IPS-NIHi7 (cell line): ENCODE measurements at regions not wholly inside any gene's neighbourhood (a gene's known extent, or its start where the extent isn't known, plus 50 kb on each side); places are given as distances from the start of the nearest gene placed in this dataset.
"Not testable (repeated sequence)": the region's sequence is repeated elsewhere in the genome, so short reads cannot be mapped to it uniquely, and the experiment has no call there.

Source experiments
- DNase-seq: peaks from one replicate; pipeline ENCODE4 v3.0.0; 2012; ENCODE audit warnings: mixed read lengths; ENCODE audit errors: extremely low spot score

DNA sequence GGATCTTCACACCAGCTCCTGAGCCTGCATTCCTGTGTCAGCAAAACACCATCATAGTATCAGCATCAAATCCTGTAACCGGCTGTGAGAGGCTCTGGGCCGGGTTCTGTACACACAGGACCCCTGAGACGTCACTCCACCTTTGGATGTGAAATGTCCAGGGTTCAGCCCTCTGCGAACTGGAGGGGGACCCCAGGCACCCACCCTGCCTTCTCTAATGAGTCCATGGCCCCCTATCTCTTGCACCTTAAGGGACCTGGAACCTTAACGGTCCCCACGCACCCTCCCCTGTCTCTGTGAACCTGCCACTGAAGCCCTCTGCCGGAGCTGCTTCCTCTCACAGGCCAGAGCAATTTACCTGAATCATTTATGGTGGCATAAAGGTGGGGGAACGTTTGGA is 257.8 kb downstream of the NPHP4 start:
- DNase-seq = no peak

DNA sequence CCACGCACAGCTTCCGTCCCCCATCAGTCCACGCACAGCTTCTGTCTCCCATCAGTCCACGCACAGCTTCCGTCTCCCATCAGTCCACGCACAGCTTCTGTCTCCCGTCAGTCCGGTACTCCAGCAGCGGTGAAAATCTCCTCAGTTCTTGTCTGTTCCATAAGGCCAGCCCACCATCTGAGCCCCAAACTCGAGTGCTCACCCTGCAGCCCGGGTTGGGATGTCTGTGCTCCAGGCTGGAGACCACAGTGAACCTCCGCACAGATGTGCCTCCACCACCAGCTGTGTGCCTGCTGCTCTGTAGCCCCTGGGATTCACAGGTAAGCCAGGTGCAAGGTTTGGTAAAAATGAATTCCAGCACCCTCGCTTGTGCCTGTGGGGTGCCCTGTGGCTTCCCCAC is 258.6 kb downstream of the NPHP4 start:
- no peak for DNase-seq

DNA sequence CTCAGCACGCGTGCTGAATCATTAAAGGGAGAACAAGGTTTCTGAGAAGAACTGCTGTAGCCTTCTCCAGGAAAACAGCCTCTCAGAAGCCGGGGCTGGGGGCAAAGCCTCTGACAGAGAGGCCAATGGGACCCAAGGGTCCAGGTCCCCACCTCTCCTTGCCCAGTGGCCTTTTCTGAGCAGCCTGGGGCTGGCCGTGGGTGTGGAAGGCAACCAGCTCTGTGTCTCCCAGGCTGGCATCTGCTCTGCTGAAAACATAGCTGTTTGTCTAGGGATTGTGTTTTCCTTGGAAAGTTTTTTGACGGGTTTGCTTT is 261.2 kb downstream of the NPHP4 start:
- DNase-seq = no peak

DNA sequence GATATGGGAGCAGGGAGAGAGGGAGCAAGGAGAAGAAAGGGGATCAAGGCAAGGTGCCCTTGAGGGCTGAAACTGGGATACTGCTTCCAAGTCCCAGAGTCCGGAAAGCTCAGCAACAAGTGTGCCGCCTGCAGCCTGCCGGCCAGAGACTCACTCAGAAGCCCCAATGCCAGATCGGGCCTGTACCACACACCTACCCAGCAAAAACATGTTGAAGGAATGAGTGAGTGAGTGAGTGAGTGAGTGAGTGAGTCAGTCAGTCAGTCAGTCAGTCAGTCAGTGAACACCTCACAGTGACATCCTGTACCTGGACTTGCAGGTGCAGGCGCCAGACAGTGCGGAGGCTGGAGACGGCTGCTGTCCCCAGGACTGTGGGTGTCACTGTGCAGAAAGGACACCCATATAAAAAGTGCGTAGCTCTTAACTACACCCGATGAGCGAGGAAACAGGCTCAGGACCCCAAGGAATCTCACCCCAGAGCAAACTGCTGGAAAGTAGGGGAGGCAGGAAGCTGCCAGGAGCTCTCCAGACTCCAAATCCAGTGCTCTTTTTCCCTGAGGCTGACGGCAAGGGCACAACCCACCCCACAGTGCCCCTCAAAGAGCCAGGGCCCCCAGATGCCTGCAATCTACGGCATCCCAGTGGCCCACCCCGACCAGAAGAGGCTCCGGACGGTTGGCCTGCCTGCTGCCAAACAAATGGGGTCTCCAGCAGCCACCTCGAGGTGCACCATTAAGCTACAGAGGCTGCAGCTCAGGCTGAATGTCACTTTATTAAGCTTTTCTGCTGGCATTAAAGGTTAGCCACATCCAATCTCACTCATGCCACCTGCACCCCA is 261.7 kb downstream of the NPHP4 start:
- DNase-seq = no peak

DNA sequence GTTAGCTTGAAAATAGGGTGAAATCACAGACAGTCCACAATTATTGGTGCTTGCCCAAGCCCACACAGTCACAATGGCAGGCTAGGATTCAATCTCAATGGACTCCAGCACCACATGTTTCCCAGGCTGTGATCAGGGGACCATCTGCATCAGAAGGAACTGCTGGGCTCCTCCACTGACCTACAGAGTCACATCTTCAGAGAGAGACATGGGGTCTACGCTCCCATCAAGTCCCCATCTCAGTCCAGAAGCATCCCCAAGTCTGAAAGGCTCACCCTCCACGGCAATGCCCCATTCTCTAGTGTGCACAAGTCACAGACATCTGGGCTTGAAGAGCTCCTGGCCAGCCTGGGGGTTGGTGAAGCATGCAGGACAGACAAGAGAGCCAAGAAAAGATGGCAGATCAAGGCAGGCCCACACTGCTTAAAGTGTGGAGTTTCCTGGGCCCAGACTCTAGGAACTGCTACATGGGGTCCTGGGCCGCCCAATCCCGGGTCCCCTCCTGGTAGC is 262.5 kb downstream of the NPHP4 start:
- no peak for DNase-seq

DNA sequence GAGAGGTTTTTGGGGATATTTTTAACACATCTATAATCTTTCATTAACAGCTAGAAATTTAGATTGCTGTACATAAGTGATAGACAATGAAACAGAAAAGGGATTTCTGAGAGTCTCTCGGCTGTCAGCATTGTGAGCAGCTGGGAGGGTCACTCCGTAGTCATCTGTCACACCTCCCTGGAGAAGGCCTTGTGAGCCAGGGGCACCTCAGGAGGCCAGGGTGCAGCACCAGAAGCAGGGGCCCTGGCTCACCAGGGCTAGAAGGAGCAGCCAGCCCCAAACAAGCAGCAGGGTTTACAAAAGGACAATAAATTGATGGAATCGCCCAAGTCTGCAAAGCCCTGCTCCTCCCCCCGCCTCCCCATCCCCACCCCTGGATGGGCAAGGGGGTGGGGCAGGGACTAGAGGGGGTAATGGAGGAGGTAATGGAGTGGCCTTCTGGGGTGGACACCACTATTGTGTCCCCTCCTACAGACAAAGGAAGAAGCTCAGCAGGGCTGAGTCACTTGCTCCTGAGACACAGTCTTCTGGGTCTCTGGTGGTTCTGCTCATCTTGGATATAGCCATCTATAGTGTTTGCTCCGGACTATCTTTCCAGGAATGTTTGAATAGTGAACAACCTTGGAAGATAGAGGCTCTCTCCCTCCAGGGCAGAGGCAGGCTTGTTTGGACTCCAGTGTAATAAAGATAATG is 263.4 kb downstream of the NPHP4 start:
- DNase-seq = no peak

DNA sequence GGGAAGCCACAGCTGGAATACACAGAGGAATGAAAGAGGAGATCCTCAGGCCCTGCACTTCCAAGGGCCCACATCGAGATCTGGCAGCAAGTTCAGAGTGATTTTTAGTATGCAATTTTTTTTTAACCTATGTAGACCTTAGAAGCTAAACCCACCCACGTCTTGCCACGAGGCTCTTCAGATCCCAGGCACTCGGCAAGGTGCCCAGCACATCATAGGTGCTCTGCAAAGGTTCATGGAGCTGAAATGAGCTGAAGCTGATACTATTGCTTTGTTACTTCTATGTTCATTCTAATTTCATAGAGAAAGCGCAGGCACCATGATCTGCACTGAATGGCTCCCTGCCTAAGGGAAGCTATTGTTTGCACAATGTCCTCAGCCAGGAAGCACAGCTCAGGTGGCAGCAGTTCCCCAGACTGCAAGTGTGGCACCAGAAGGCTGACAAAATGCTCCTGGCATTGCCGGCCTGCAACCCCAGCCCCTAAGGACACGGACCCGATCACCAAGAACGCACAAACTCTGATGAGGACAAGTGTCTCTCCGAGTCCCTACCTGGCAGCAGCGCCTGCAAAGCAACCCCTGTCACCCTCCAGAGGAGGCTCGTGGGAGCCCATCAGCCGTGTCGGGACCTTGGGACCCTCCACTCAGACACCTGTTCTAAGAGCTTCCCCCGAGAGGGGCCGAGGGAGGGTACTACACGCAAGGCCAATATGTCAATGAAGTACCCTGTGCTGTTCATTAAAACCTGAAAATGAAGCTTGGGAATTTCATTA is 264.2 kb downstream of the NPHP4 start:
- no peak for DNase-seq

DNA sequence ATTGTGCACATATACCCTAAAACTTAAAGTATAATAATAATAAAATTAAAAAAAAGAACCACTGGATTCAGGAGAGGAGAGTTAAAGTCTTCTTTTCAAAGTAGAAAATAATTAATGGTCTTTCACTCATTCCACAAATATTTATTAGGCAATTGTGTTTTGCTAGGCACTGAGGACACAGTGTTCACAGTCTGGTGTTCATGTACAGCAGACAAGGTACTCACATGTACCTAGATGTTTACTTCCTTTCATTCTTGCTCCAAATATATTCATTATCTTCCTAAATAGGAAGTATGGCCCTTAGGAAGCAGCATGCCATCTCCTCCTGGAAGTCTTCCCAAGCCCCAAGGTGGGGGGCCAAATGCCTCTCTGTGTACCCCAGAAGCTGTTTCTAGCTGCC is 265.0 kb downstream of the NPHP4 start:
- no peak for DNase-seq

DNA sequence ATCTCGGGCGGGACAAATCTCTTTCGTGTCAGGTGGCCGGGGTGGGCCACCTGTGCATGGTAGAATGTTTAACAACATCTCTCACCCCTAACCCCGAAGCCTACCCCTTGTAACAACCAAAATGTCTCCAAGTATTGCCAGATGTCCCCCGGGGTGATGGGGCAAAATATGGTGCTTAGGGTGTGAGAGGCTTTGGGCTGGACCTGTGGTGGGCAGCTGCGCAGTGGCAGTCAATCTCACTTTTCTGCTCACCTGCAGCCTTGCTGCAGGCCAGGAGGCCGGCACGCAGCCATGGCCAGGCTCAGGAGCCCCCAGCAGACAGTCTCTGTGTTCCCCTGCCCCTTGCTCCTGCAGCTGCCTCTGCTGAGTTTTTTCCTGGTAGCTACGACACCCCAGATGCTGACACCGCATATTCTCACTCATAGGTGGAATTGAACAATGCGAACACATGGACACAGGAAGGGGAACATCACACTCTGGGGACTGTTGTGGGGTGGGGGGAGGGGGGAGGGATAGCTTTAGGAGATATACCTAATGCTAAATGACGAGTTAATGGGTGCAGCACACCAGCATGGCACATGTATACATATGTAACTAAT is 265.5 kb downstream of the NPHP4 start:
- not testable (repeated sequence) for DNase-seq

DNA sequence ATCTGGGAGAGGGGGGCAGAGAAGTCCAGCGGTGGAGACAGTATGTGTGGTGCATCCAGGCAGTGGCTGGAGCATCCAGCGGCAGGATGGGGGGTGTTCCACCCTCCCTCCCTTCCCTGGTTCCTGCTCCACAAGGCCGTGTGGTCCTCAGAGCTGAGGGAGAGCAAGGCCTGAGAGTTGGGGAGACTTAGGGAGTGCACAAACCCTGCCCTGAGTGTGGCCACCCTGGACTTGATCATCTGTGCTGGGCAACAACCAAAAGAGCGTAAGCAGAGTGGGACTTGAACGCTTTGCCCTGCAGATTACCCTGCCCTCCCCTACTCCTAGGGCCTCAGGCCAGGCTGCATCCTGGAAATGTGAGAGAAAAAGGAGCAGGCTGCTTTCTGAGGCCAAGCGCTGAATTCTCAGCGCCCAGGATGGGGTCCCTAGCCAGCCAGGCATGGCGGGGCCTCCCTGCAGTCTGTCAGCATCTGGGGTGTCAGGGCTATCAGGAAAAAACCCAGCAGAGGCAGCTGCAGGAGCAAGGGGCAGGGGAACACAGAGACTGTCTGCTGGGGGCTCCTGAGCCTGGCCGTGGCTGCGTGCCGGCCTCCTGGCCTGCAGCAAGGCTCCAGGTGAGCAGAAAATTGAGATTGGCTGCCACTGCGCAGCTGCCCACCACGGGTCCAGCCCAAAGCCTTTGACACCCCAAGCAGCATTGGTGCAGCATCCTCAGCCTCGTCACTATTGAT is 266.2 kb downstream of the NPHP4 start:
- no peak for DNase-seq

DNA sequence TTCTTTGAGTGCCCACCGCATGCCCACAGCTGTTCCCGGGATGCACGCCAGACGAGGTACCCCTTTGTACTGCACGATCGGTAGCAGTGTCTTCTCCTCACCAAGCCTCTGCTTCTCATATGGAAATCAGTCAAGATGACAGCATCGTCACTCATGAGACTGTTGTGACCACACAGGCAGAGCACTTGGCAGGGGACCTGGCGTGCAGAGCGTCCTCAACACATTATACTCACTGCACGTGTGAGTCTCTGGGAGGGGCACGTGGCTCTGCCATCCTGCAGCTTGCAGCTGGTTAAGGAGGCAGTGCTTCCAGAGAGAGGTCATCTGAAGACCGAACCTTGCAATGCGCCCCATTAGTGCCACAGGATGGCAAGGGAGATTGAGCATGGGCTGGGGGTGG is 266.8 kb downstream of the NPHP4 start:
- DNase-seq = no peak

DNA sequence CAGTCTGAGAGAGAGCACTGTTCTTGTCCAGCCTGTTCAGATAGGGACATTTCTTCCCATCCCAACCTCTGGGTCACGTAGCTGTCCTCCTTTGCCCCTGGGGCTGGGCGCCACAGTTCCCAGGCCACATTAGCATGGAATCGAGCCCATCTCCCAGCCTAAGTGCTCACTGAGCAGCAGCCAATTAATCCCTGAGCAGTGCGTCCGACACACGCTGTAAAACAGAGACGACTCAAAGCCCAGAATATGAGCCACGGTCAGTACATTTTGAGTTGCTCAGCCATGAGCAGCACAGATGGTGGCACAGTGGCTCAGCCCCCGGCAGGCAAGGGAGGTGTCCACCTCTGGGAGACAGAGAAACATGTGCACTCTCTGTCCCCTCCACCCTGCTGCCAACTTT is 267.4 kb downstream of the NPHP4 start:
- DNase-seq = no peak

DNA sequence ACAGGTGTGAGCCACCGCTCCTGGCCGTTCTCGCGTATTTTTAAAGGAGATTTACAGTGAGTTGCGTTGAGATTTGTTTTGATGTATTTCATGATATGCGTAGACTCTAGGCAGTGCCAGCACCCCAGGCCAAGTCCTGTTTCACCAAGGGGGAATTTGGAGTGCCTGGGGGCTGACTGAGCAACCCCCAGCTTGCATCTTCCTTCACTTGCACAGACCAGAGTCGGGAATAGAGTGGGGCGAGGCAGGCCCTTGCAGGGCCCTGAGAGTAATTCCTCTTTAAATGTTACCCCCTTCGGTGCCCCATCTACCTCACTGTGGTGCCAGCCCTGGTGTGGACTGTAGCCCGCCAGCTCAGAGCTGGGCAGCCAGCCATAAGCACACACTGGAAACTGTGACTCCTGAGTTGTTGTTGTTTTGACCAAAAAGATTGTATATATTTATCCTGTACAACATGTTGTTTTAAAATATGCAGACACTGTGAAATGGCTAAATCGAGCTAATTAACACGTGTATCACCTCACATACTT is 269.5 kb downstream of the NPHP4 start:
- no peak for DNase-seq

DNA sequence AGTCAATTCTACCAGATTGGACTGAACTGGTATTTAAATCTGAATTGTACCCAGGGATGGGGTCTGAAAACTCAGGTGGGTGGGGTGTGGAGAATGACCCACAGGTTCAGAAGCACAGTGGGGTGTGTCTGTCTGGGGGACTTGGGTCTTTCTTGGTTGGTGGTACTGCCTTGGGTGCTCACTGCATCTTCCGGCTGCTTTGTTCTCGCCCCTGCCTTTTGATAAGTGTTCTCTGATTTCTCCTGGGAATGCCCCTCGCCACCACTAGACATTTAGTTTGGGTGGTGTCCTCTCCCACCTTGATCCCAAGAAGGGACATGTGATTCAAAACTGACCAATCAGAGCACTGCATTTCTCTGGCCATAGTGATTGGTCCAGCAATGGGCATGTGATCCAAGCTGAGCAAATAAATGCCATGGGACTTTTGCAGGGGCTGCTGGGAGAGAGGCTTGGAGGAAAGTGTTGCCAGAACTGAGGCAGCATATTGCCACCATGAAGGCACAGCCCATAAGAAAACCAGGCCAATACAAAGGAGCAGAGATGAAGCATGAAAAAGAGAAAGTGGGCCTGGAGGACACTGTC is 270.5 kb downstream of the NPHP4 start:
- no peak for DNase-seq

DNA sequence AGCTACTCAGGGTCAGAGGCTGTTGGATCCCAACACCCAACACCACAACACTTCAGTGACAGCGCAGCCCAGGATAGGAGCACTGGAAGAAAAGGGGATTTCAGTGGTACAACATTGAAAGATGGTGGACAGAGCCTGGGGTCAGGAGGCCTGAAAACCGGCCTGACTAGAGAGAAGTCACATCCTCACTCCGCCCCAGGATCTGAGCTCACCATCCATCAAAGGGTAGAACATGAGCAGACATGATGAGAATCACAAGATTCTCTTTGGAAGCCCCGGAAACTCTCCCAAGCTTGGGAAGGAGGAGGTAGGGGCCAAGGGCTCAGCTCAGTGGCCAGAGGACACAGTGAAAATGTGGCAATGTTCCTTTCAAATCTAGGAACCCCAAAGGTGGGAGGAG is 271.3 kb downstream of the NPHP4 start:
- no peak for DNase-seq

DNA sequence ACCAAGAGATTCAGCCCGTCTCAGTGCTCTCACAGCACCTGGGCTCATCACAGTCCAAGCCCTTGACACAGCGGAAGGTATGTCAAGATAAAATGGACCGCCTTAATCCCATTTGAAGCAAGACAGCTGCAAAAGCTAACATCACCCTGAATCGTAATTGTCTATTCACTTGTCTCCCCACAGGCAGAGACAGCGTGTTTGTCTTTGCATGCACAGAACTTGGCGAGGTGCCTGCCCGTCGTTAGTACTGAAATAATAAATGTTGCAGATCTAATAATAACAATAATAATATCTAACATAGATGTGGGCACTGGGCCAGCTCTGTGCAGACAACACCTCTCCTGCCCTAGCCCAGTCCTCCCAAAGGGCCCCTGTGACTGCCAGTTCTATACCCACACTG is 271.7 kb downstream of the NPHP4 start:
- DNase-seq = no peak

DNA sequence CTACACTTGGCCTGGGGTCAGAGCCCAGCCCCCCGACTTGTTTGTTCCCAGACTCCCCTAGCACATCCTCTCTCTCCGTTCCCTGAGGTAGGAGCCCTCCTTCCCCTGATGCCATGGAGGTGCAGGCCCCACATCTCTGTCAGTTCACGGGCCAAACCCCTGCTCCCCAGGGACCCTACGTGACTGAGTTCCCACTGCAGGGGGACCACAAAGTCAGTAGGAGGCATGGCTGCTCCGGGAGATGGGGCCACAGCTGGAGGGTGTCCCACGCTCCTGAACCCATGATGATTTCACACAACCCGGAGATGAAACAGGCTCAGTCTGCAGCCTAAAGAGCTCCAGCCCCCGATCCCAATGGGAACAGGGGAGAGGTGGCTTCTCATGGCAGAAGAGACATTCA is 272.2 kb downstream of the NPHP4 start:
- no peak for DNase-seq

DNA sequence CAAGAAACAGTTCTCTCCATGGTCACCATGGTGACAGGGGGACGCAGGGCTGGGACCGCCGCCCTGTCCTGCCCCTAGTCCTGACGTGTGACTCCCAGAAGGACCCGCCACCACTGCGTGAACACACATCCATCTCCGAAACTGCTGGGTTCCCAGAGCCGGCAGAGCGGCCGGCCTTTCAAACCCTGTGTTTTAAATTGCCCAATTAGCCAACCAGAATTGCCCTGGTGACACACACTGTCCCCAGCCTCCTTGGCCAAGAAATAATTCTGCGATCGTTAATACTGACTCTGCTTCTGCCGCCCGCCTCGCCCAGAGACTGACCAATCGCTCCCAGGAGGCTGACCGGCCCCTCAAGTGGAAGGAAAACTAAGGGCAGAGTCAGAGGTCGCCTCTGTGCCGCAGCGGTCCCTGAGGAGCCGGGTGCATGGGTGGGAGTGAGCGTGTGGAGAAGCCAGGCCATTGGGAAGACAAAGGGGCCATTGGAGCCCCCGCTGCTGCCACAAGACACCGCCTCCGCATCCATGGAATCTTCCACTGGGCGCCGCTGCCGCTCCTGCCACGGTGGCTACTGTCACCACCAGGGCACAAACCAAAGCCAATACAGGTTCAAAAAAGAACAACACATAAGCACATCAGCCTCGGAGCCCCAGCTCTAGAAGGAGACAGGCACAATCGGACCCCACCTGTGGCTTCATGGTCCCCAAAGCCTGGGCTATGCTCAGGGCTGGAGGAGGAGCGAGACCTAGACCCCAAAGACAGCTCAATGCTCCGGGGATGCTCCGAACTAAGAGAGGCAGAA is 273.2 kb downstream of the NPHP4 start:
- peak; percentile 52 for DNase-seq

DNA sequence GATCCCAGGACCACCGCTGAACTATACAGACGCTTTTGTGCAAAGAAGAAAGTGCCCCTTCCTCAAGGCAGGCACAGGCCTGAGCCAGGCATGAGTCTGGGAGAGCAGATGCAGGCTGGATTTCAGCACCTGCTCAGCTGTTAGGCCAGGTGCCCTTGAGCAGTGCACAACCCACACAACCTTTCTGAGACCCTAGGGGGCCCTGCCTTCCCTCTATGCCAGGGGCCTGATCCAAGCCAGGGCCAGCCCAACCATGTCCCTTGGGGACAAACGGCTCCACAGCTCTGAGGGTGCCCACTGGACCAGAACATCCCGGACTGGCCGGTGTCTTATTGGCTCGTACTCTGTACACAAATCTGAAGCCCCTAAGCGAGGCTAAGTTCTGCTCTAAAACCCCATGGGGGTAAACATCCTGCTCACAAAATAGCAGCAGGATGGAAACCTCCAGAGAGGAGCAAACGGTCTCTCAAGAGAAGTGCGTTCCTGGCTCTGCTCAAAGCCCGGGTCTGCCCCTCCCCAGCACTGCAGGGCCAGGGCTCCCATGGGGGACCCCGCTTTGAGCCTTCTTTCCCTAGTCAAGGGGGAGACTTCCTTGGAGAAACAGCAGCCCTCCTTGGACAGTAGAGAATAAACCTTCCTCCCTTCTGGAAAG is 275.1 kb downstream of the NPHP4 start:
- no peak for DNase-seq

DNA sequence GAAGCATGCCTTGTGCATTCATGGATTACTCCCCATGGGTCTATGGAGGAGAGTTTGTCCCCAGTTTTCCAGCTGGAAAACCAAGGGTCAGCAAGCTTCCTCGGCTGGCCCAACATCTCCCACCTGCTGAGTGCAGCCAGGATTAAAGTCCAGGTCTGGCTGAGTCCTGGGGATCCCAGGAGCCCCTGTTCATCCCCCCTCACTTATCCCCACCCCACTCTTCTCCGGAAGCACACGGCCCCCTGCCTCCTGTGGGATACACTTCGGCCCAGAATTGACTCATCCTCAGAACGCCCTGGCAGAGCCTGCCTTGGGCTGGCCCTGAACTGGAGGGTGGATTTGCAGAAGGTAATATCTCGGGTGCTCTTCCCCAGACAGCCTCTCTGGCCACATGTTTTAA is 276.1 kb downstream of the NPHP4 start:
- no peak for DNase-seq
